HG02852 (cell line): ENCODE measurements at regions not wholly inside any gene's neighbourhood (a gene's known extent, or its start where the extent isn't known, plus 50 kb on each side); places are given as distances from the start of the nearest gene placed in this dataset.

Source experiments
- ATAC-seq: cut with Tn5 transposase; IDR thresholded peaks from one replicate; pipeline ENCODE4 v1.9.1; 2021; ENCODE audit warnings: mild to moderate bottlenecking, moderate library complexity; ENCODE audit not compliant: unreplicated experiment

DNA sequence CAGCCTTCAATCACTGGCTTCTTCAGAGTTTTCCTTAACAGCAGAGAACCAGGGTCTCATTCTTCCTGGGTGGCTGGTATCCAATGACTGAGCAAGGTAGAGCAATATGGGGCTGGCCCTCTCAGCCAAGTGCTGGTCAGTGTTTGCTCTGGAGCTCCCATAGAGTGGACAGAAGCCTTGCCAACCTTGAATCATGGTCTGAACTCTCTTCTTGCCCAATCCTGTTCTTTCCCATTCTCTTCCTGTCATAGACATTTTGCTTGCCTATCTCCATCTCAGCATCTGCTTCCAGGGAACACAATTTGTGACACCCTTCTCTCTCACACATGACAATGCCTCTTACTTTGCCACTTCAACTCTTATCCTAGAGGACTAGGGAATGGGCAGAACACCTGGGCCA lies 245.6 kb upstream of the PEX5L start:
- ATAC-seq = no peak

DNA sequence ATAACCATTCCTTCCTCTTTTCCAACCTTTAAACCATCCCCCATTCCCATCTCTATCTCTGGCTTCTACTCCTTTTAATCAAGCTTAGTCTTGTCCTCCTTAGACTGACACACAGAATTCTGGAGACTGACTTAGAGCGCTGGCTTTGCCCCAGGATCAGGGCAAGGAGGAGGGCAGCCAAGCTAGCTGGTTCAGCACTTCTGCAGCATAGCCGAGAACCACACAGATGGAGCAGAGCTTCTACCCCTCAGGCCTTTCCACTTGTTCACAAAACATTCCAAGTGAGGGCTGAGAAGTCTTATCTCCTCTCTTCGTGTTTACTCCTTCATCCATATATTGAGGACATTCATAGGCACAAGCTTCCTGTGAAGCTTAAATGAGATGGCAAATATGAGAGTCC lies 246.5 kb upstream of the PEX5L start:
- ATAC-seq = no peak

DNA sequence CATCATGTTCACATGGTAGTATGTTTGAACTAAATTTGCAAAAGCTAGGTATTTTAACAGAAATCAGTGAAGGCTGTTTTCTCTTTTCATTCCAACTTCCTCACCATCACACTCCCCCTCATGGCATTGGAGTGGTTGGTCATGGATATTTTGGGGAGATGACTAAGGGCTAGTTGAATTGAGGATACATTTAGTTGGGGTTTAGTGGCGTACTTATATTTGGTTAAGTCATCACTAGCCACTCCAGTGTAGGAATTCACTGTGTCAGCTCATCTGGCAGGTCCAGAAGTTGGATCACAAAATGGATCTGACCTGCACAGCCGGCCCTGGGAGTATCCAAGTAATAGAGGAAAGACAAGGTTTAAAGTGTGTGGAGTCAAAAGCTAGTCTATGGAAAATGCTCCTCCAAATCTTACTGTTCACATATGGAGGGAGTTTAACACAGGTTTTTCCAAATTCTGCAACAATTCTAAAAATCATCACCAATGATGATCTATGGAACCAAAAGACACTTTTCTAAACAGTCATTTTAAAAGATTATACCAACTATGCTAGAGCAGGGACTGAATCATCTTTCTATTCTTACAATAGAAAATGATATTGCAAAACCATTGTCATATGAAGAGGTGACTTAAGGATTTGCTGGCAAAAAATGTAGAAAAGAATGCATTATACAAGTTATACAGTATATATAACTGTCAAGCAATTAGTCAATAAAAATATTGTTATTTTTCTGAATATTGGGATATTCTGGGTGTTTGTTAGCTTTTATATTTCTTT lies 247.8 kb upstream of the PEX5L start:
- no peak for ATAC-seq

- ATAC-seq = no peak
Measured at GRCh38 chr3:180287703-180288102, 251.0 kb upstream of the PEX5L start.

DNA sequence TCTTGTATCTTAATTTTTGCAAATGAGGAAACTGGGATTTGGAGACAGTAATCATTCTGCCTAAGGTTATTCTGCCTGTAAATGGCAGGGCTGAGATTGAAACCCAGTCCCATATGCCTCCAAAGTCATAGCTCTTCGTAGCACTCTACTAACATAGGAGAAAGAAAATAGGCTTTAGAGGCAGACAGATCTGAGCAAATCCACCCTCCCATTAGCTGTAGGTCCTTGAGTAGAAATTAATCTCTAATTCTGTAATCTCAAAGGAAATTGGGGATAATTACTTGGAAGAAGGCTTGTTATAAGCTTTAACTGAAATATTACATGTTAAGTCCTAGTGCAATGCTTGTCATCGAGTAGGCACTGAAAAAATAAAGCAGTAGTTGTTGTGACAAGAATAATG lies 252.1 kb upstream of the PEX5L start:
- no peak for ATAC-seq

GRCh38 chr3:180290300-180290699 lies 253.6 kb upstream of the PEX5L start:
- ATAC-seq = peak; percentile 62

- ATAC-seq = no peak
Measured at GRCh38 chr3:180294282-180295027, 257.7 kb upstream of the PEX5L start.

GRCh38 chr3:180295811-180296210 lies 259.1 kb upstream of the PEX5L start:
- ATAC-seq = no peak

DNA sequence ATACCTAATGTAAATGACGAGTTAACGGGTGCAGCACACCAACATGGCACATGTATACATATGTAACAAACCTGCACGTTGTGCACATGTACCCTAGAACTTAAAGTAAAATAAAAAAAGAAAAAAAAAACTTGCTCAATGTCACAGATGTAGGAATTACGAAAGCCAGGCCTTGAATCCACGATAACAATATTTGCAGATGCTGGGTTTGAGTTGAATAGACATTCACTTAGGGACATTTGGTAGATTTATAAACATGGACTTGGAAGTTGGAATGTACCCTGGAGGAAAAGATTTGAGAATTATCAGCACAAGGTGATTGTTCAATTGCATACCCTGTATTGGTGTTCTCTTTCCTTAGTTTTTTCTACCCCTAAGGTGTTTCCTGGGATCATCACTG lies 260.2 kb upstream of the PEX5L start:
- no peak for ATAC-seq

DNA sequence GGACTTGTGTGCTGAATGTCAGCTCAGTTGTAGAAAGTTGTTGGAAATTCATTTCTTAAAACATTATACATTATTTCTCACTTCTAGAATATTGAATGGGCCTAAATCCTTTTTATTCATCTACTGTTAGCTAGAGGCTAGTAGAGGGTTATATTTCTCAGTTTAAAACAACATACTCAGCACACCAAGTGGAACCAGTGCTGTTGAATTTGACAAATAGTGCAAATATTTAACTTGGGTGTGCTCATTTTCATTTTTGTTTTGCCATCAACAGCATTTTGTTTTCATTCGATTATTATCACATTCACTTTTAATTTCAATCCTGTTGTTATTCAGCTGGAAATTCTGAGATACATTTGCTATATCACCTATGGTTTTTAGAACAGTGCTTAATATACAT lies 269.4 kb upstream of the PEX5L start:
- ATAC-seq = no peak

DNA sequence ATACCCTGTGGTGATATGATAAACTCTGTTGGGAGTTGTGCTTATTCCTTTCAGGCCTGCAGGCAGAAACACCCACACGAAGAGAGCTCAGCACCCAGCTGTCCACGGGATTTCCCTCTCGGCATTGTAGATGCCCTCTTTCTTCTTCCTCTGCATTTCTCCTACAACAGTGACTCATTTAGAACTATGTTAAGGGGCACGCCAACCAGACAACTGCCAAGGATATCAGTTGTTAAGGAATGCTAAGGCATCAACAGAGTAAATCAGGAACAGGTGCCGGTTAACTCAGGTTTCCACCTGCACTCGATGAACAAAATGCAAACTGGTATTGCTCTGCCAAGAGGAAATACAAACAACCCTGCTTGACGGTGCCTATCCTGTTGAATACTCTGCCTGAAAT lies 270.0 kb upstream of the PEX5L start:
- no peak for ATAC-seq

GRCh38 chr3:180311242-180311641 lies 274.5 kb upstream of the PEX5L start:
- no peak for ATAC-seq

GRCh38 chr3:180316321-180316720 lies 279.6 kb upstream of the PEX5L start:
- peak; percentile 56 for ATAC-seq

DNA sequence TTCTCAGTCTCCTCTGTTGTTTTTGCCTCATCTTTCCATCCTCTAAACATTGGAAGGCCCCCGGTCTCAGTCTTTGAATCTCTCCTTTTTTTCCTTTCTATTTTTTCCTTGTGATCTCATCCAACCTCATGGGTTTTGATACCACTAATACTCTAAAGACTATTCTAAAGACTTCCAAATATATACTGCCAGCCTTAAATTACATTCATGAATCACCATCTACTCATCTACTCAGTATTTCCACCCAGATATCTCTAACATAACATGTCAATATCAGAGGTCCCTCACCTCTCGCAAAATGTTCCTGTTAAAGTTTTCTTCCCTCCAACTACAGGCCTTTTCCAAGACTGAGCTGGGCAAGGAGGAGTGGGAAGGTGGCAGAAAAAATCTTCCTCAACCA lies 282.5 kb upstream of the TTC14 start:
- ATAC-seq = no peak

DNA sequence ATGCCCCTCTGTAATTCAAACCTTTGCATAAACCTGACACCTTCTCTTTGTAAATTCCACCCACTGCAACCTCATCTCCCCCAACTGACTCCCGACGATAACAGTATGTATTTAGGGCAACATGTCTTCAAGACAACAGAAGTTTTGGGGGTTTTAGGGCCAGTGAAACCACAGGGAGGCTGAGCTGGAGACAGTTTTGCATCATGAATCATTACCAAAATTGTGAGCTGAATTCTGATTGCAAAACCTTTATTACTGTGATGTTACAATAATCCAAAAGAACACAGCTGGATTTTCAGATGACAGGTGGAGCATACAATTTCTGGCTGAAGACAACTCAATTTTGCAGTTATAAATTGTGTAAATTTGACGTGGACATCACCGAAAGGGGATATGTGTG lies 281.3 kb upstream of the TTC14 start:
- no peak for ATAC-seq

DNA sequence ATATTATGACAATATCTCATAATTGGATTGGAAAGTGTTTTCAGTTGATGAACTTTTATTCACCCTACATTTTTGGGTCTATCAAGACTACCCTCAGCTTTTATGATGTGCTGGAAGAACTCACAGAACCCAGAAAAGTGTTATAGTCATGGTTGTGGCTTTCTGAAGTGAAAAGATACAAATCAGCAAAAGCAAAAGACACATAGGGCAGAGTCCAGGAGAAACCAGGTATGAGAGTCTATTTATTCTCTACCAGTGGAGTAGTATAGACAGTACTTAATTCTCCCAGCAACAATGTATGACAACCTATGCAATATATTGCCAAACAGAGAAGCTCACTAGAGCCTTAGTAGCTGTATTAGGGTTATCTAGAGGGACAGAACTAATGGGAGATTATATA lies 280.4 kb upstream of the TTC14 start:
- no peak for ATAC-seq

DNA sequence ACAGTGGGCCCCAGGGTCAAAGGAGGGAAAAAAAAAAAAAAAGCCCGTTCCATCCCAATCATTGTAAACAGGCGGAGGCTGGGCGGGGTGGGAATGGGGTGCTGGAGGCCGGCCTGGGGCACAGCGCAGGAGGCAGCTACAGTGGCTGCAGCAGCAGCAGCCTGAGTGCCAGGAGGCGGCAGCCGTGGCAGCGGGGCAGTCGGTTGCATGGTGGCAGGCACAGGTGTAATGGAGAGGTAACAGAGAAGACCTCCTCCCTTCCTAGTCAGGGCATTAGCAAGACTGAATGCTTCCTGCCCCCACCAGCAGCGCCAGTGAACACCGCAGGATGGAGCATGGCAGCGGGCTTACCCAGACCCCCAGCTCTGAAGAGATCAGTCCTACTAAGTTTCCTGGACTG lies 279.1 kb upstream of the TTC14 start:
- no peak for ATAC-seq

DNA sequence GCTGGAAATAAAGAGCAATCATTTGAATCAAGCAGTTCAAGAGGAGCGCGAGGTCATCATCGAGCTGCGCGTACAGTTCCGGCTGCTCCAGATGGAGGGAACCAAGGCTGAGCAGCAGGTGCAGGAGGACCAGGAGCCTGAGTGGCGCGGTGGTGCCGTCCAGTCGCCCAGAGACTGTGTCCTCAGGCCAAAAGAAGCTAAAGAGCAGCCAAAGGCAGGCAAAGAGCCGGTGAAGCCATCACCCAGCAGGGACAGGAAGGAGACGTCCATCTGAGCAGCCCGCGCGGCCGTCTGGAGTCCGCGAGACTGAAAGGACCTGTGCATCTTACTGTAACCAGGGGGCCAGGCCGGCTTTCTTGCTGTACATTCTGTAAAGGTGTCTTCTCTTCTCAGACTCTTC lies 277.2 kb upstream of the TTC14 start:
- no peak for ATAC-seq

GRCh38 chr3:180325533-180325932 lies 276.4 kb upstream of the TTC14 start:
- ATAC-seq = no peak

GRCh38 chr3:180325958-180326357 lies 276.0 kb upstream of the TTC14 start:
- no peak for ATAC-seq

DNA sequence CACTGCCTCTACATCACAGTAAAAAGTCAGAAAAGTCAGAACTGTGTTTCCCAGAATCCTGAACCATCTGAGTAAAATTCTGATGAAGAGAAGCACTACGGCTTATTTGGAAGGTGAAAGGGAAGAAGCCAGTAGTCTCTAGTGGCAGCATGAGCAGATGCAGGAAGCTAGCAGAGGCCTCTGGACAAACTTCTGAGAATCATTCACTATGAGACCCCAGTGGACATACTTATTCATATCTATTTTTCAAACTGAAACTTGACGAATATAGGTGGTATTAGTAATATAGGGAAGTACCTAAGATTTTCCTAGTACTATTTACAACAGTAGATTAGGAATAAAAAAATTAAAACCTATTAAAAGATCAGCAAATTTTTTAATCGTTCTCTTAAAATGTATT lies 272.8 kb upstream of the TTC14 start:
- ATAC-seq = peak; percentile 67

- no peak for ATAC-seq
Measured at GRCh38 chr3:180329847-180330246, 272.1 kb upstream of the TTC14 start.

GRCh38 chr3:180330440-180330839 lies 271.5 kb upstream of the TTC14 start:
- no peak for ATAC-seq
